Liver (tissue), 3 donors: ENCODE measurements at regions not wholly inside any gene's neighbourhood (a gene's known extent, or its start where the extent isn't known, plus 50 kb on each side); places are given as distances from the start of the nearest gene placed in this dataset.

Experiments used
- CTCF ChIP-seq: fragments of 150-350 bp; IDR thresholded peaks from 2 replicates; pipeline ENCODE4 v1.5.1; 2017; ENCODE audit warnings: improper control_type of control experiment, low read depth, low read length; ENCODE audit not compliant: missing input control
- EGR1 ChIP-seq, 2 donors: IDR thresholded peaks; 2 replicates each; pipeline ENCODE4 v1.6.1; 2016 to 2018; ENCODE audit warnings: antibody characterized with exemption in 2 of 2, low read depth in 2 of 2
- MAX ChIP-seq: IDR thresholded peaks from 2 replicates; pipeline ENCODE4 v1.6.1; 2016; ENCODE audit warnings: antibody characterized with exemption
- RAD21 ChIP-seq, 2 donors: IDR thresholded peaks; 2 replicates each; pipeline ENCODE4 v1.6.1; 2016; ENCODE audit warnings: antibody characterized with exemption in 2 of 2, mild to moderate bottlenecking in 2 of 2
- RXRA ChIP-seq, 2 donors: IDR thresholded peaks; 2 replicates each; pipeline ENCODE4 v1.6.1; 2017 to 2018; ENCODE audit warnings: antibody characterized with exemption in 2 of 2, mild to moderate bottlenecking in 1 of 2
- donor health status: healthy.
- donor health status: healthy.

GRCh38 chr18:44013871-44014270 is 666.8 kb upstream of the SETBP1 start:
- no peak for TF ChIP-seq CTCF
- TF ChIP-seq RAD21 (IDR thresholded peaks at IDR 0.05), result no peak
- TF ChIP-seq MAX, result no peak
- no peak for TF ChIP-seq EGR1 (IDR thresholded peaks at IDR 0.05; ENCODE audit: low read depth in 2 of 2)
- no peak for TF ChIP-seq RXRA (IDR thresholded peaks at IDR 0.05)
